ENCODE measurements at regions not wholly inside any gene's neighbourhood (a gene's known extent, or its start where the extent isn't known, plus 50 kb on each side); places are given as distances from the start of the nearest gene placed in this dataset.
"Not testable (repeated sequence)": the region's sequence is repeated elsewhere in the genome, so short reads cannot be mapped to it uniquely, and the experiment has no call there.

- DNase-seq (ENCODE audit: low spot score) (no peak), FAIRE-seq (no peak)
Measured at GRCh38 chr4:104330125-104330905, 164.4 kb downstream of the CXXC4 start.

- not testable (repeated sequence) for DNase-seq (ENCODE audit: low spot score); FAIRE-seq
Measured at GRCh38 chr4:104326991-104327694, 167.6 kb downstream of the CXXC4 start.

- no peak for DNase-seq (ENCODE audit: low spot score)
- no peak for FAIRE-seq
Measured at GRCh38 chr4:104302731-104303130, 192.0 kb downstream of the CXXC4 start.

GRCh38 chr4:104294811-104295210 is 199.9 kb downstream of the CXXC4 start:
- no peak for DNase-seq (ENCODE audit: low spot score)
- no peak for FAIRE-seq

- FAIRE-seq (no peak), DNase-seq (ENCODE audit: low spot score) (no peak)
Measured at GRCh38 chr4:104286867-104287266, 207.8 kb downstream of the CXXC4 start.

- DNase-seq (ENCODE audit: low spot score) (no peak), FAIRE-seq (no peak)
Measured at GRCh38 chr4:104283303-104283702, 211.4 kb downstream of the CXXC4 start.

- no peak for FAIRE-seq
Measured at GRCh38 chr4:104279744-104280143, 214.9 kb downstream of the CXXC4 start.

GRCh38 chr4:104272966-104273365 is 221.7 kb downstream of the CXXC4 start:
- no peak for FAIRE-seq
- DNase-seq (ENCODE audit: low spot score) = no peak

More at GRCh38 chr4:104279744-104280143, 214.9 kb downstream of the CXXC4 start:
- DNase-seq (ENCODE audit: low spot score) = no peak

GRCh38 chr4:104269603-104270002 is 225.1 kb downstream of the CXXC4 start:
- not testable (repeated sequence) for DNase-seq (ENCODE audit: low spot score); FAIRE-seq

GRCh38 chr4:104263100-104263499 is 231.6 kb downstream of the CXXC4 start:
- DNase-seq (ENCODE audit: low spot score) = no peak
- no peak for FAIRE-seq

- no peak for FAIRE-seq
Measured at GRCh38 chr4:104262678-104263077, 232.0 kb downstream of the CXXC4 start.

GRCh38 chr4:104248726-104249125 is 246.0 kb downstream of the CXXC4 start:
- no peak for FAIRE-seq
- no peak for DNase-seq (ENCODE audit: low spot score)

More at GRCh38 chr4:104262678-104263077, 232.0 kb downstream of the CXXC4 start:
- DNase-seq (ENCODE audit: low spot score) = no peak

GRCh38 chr4:104235967-104236366 is 258.7 kb downstream of the CXXC4 start:
- DNase-seq (ENCODE audit: low spot score) = no peak
- FAIRE-seq = no peak

- DNase-seq (ENCODE audit: low spot score) (no peak), FAIRE-seq (no peak)
Measured at GRCh38 chr4:104217526-104217925, 277.2 kb downstream of the CXXC4 start.

- DNase-seq (ENCODE audit: low spot score) = no peak
- no peak for FAIRE-seq
Measured at GRCh38 chr4:104211657-104212056, 283.0 kb downstream of the CXXC4 start.

GRCh38 chr4:104210420-104210819 is 284.3 kb downstream of the CXXC4 start:
- no peak for FAIRE-seq

GRCh38 chr4:104206784-104207183 is 287.9 kb downstream of the CXXC4 start:
- no peak for DNase-seq (ENCODE audit: low spot score)
- FAIRE-seq = no peak

More at GRCh38 chr4:104210420-104210819, 284.3 kb downstream of the CXXC4 start:
- DNase-seq (ENCODE audit: low spot score) = no peak

GRCh38 chr4:104205116-104205515 is 289.6 kb downstream of the CXXC4 start:
- DNase-seq (ENCODE audit: low spot score) = no peak
- FAIRE-seq = no peak

GRCh38 chr4:104188301-104188700 is 306.4 kb downstream of the CXXC4 start:
- no peak for FAIRE-seq
- DNase-seq (ENCODE audit: low spot score) = no peak

GRCh38 chr4:104169437-104169836 is 325.3 kb downstream of the CXXC4 start:
- DNase-seq (ENCODE audit: low spot score) = no peak
- no peak for FAIRE-seq

GRCh38 chr4:104166749-104167148 is 327.9 kb downstream of the CXXC4 start:
- DNase-seq (ENCODE audit: low spot score) (no peak), FAIRE-seq (no peak)

- DNase-seq (ENCODE audit: low spot score) = no peak
- no peak for FAIRE-seq
Measured at GRCh38 chr4:104163820-104164219, 330.9 kb downstream of the CXXC4 start.

GRCh38 chr4:104146048-104146447 is 348.6 kb downstream of the CXXC4 start:
- no peak for DNase-seq (ENCODE audit: low spot score)
- FAIRE-seq = no peak

All from urothelium cell line (cell line).